ENCODE measurements at regions not wholly inside any gene's neighbourhood (a gene's known extent, or its start where the extent isn't known, plus 50 kb on each side); places are given as distances from the start of the nearest gene placed in this dataset.

GRCh38 chr10:35924759-35925158 lies 282.7 kb upstream of the FZD8 start:
- no peaks in the 10 kb centered on the region for H3K36me3 ChIP-seq (ENCODE audit: control insufficient read depth in 2 of 2, insufficient read depth in 2 of 2, low read length in 1 of 2)
- no TSS peak for BruUV-seq (replicated peaks)
- intact Hi-C loops (cut with micrococcal nuclease; ENCODE audit: unreplicated experiment) (no loop called here), in situ Hi-C loops (cut with MboI) (no loop called here)
- SMC1A ChIA-PET (ENCODE audit: uncharacterized antibody, unreplicated experiment): interaction anchor here (0.8 kb wide), 1 partner anchor 11 kb away, joined by 5 read pairs; no protein-coding TSS in a partner anchor
- no peaks in the 10 kb centered on the region for H4K20me1 ChIP-seq (ENCODE audit: control insufficient read depth, insufficient read depth)
- H3K4me1 ChIP-seq (ENCODE audit: control insufficient read depth, insufficient read depth, low read length): no peaks in the 10 kb centered on the region
- H3K79me2 ChIP-seq (ENCODE audit: control insufficient read depth, insufficient read depth, low read length): no peaks in the 10 kb centered on the region
- TF ChIP-seq NFYB (IDR thresholded peaks at IDR 0.05; ENCODE audit: insufficient read depth, low read depth, low read length) (no peak), SUZ12 (IDR thresholded peaks at IDR 0.05; ENCODE audit: unreplicated experiment) (no peak), RUNX3 (IDR thresholded peaks at IDR 0.05; ENCODE audit: low read length) (no peak), ZBED1 (IDR thresholded peaks at IDR 0.05; ENCODE audit: borderline replicate concordance) (no peak), NFXL1 (IDR thresholded peaks at IDR 0.05; ENCODE audit: borderline replicate concordance) (no peak), CBFB (IDR thresholded peaks at IDR 0.05; ENCODE audit: low read depth) (no peak), FOXK2 (IDR thresholded peaks at IDR 0.05) (no peak), CBX5 (IDR thresholded peaks at IDR 0.05; ENCODE audit: low read depth) (no peak), JUNB (IDR thresholded peaks at IDR 0.05) (no peak), MTA3 (IDR thresholded peaks at IDR 0.05; ENCODE audit: borderline replicate concordance, low read length) (no peak), PAX5 (IDR thresholded peaks at IDR 0.05; ENCODE audit: borderline replicate concordance, low read depth, low read length) (no peak)
- TF ChIP-seq, protein P1, sequence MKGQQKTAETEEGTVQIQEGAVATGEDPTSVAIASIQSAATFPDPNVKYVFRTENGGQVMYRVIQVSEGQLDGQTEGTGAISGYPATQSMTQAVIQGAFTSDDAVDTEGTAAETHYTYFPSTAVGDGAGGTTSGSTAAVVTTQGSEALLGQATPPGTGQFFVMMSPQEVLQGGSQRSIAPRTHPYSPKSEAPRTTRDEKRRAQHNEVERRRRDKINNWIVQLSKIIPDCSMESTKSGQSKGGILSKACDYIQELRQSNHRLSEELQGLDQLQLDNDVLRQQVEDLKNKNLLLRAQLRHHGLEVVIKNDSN (IDR thresholded peaks at IDR 0.05; ENCODE audit: borderline replicate concordance, extremely low read length, insufficient read depth, low read depth, low read length): no peak
- FAIRE-seq (no peak), DNase-seq (ENCODE audit: low read depth, low spot score) (no peak), ATAC-seq (no peak)
- H3K4me2 ChIP-seq (ENCODE audit: control insufficient read depth, insufficient read depth): no peak overlapping the region
- CTCF ChIA-PET: no interaction called here
- H3K27me3 ChIP-seq (replicated peaks in 1 of 2; ENCODE audit: control insufficient read depth in 2 of 2, insufficient read depth in 2 of 2, low read length in 1 of 2): no peaks in the 10 kb centered on the region
- RAD21 ChIA-PET (ENCODE audit: unreplicated experiment): no interaction called here
- no peak overlapping the region for H2AFZ ChIP-seq (ENCODE audit: control insufficient read depth, low read depth, low read length)
- no peak overlapping the region for H3K9ac ChIP-seq (ENCODE audit: control insufficient read depth, insufficient read depth, low read length)
- POLR2A ChIA-PET: no interaction called here
- 0% methylated on average over 1 of the region's 1 CpG for WGBS (ENCODE audit: insufficient coverage, insufficient replicate concordance, low lambda C conversion rate, missing lambda C conversion rate)
- H3K4me3 ChIP-seq: no peak overlapping the region
- no peak overlapping the region for H3K27ac ChIP-seq (ENCODE audit: control insufficient read depth, insufficient read depth)
- no peaks in the 10 kb centered on the region for H3K9me3 ChIP-seq (replicated peaks; ENCODE audit: control insufficient read depth, insufficient read depth, low read length)
